GM12874 (cell line): ENCODE measurements at regions not wholly inside any gene's neighbourhood (a gene's known extent, or its start where the extent isn't known, plus 50 kb on each side); places are given as distances from the start of the nearest gene placed in this dataset.

Experiments used
- CTCF ChIP-seq: IDR thresholded peaks from 2 replicates; pipeline ENCODE4 v1.5.1; 2011; ENCODE audit warnings: low read depth, mild to moderate bottlenecking, control low read depth, low read length, moderate library complexity; ENCODE audit not compliant: insufficient read depth

DNA sequence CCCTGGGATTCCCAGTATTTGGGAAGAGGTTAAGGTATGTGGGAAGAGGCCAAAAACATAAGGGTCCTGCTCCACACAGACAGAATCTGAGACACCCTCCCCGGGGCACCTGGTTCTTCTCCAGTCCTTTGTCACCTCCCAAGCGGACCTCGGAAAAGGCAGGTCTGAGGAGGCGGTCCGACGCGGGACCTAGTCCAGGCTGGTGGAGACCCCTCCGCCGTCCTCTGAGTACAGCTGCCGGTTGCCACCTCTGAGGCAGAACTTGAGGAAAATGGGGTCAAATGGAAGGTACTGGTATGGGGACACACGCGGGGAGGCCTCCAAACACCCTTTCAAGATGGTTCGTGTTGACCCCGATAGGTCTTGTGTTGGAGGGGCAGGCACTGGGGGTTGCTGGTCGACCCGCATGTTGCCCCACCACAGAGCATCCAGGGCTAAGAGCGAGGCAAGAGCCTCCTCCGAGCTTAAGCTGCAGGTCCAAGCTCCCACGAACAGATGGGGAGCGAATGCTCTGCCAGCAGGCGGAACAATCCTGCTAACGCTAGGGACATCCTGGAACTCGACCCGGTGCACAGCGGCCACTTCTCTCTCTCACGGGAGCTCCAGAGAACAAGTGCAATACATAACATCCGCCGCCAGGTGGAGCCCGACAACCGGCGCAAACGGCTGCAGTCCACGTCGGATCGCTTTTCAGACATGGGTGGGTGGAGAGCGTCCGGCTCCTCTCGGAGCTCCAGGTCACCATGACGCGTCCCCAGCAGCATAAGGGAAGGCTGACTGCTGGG is 559.8 kb downstream of the SPATA31A6 start:
- TF ChIP-seq CTCF, result peak; percentile 87

DNA sequence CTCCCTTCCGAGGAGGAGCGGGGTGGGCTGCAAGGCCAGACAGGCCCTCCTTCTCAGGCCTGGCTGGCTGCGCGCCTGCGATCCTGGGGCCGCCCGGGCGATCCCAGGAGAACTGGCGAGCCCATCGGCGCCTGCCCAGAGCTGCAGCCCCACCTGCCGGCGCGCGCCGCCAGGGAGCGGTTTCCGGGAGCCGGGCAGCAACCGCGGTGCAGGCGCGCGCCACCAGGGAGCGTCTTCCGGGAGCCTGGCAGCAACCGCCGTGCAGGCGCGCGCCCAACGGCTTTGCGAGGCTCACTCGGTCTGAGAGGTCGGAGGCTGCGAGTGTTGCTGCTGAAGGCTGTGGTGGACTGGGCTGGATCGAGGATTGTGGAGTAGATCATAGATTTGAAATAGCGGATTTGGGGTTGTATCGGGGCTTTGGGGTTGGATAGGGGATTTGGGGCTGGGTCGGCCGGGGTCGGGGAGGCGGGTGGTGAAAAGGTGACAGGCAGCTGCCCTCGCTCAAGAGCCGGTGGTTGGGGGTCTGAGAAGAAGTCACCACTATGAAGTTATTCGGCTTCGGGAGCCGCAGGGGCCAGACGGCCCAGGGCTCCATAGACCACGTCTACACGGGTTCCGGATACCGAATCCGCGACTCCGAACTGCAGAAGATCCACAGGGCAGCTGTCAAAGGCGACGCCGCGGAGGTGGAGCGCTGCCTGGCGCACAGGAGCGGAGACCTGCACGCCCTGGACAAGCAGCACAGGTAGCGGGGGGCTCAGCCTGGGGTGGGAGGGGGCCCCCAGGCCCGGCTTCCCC is 668.9 kb downstream of the SPATA31A6 start:
- 0 out of 2 replicates have a peak, but pooled peaks have one; percentile 8 for TF ChIP-seq CTCF
